ENCODE measurements at regions not wholly inside any gene's neighbourhood (a gene's known extent, or its start where the extent isn't known, plus 50 kb on each side); places are given as distances from the start of the nearest gene placed in this dataset.

DNA sequence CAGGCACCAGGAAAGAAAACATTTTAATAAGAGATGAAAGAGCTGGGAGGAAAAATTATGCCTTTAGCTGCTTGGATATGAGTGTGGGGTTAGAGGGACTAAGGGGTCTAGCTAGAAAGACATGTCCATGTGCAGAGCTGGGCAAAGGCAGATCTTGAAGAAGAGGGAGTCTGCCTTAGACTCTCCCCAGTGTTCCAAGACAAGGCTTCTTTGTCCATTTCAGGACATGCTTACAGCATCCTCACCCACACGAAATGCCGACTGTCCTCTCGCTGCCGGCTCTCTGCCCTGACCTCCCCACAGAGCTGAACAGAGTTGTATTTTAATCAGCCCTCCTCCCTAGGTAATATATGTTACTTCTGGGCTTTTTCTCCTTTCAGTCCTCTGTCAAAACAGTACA is 100.7 kb upstream of the ATP1B1 start:
- DNase-seq = no peak
- H3K4me3 Mint-ChIP-seq (ENCODE audit: unreplicated experiment) = no peak overlapping the region

DNA sequence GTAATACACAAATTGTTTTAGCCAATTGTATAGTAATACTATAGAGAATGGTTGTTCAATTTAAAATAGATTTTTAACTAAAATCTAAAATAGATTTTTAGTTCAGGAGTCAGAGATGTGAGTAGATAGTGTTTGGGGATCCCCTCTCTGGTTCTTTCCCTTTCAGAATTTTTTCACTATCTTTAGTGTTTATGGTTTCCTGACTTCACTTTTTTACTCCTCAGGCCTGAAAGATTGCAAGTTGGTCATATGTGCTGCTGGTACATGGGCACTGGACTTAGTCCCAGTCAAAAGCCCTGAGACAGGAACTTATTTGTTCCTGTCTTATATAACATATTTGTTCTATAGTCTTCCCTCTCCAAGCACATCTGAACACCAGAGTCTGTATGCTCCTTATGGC is 96.8 kb upstream of the ATP1B1 start:
- Mint-ChIP-seq H3K4me1 (ENCODE audit: low read depth, unreplicated experiment) (no peaks in the 10 kb centered on the region), H3K9me3 (ENCODE audit: unreplicated experiment) (no peaks in the 10 kb centered on the region), H3K27ac (ENCODE audit: unreplicated experiment) (no peak overlapping the region), H3K36me3 (ENCODE audit: unreplicated experiment) (no peaks in the 10 kb centered on the region), H3K27me3 (ENCODE audit: unreplicated experiment) (no peaks in the 10 kb centered on the region), H3K4me3 (ENCODE audit: unreplicated experiment) (no peak overlapping the region)
- DNase-seq = no peak
- TF ChIP-seq, protein P1, sequence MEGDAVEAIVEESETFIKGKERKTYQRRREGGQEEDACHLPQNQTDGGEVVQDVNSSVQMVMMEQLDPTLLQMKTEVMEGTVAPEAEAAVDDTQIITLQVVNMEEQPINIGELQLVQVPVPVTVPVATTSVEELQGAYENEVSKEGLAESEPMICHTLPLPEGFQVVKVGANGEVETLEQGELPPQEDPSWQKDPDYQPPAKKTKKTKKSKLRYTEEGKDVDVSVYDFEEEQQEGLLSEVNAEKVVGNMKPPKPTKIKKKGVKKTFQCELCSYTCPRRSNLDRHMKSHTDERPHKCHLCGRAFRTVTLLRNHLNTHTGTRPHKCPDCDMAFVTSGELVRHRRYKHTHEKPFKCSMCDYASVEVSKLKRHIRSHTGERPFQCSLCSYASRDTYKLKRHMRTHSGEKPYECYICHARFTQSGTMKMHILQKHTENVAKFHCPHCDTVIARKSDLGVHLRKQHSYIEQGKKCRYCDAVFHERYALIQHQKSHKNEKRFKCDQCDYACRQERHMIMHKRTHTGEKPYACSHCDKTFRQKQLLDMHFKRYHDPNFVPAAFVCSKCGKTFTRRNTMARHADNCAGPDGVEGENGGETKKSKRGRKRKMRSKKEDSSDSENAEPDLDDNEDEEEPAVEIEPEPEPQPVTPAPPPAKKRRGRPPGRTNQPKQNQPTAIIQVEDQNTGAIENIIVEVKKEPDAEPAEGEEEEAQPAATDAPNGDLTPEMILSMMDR (IDR thresholded peaks at IDR 0.05; ENCODE audit: partially characterized antibody, unreplicated experiment) = no peak

More for the DNA sequence above, 100.7 kb upstream of the ATP1B1 start:
- H3K9me3 Mint-ChIP-seq (ENCODE audit: unreplicated experiment) = no peaks in the 10 kb centered on the region
- no peaks in the 10 kb centered on the region for H3K27me3 Mint-ChIP-seq (ENCODE audit: unreplicated experiment)
- H3K36me3 Mint-ChIP-seq (ENCODE audit: unreplicated experiment) = no peaks in the 10 kb centered on the region
- H3K4me1 Mint-ChIP-seq (ENCODE audit: low read depth, unreplicated experiment) = no peaks in the 10 kb centered on the region
- TF ChIP-seq, protein P1 (IDR thresholded peaks at IDR 0.05; ENCODE audit: partially characterized antibody, unreplicated experiment) = no peak
- no peak overlapping the region for H3K27ac Mint-ChIP-seq (ENCODE audit: unreplicated experiment)

DNA sequence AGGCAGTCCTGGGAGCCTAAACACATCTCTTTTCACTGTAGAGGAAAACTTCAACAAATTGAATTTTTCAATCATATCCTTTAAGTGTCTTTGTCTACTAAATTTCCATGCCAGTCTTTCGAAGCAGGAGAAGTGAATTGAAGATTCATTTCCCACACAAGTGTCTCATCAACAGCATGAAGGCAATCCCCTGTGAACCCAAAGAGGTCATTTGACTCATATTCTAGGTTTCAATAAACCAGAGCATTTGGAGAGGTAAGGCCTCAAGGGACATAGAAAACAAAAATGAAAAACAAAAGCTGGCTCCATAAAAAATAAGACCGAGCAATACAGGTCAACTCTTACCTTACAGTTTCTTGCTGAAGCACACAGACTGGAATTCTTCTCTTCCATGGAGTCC is 94.1 kb upstream of the ATP1B1 start:
- Mint-ChIP-seq H3K4me3 (ENCODE audit: unreplicated experiment) (no peak overlapping the region), H3K36me3 (ENCODE audit: unreplicated experiment) (no peaks in the 10 kb centered on the region), H3K27me3 (ENCODE audit: unreplicated experiment) (peaks cover 3% of the 10 kb centered on the region), H3K9me3 (ENCODE audit: unreplicated experiment) (no peaks in the 10 kb centered on the region), H3K4me1 (ENCODE audit: low read depth, unreplicated experiment) (no peaks in the 10 kb centered on the region), H3K27ac (ENCODE audit: unreplicated experiment) (no peak overlapping the region)
- DNase-seq = no peak
- TF ChIP-seq, protein P1 (IDR thresholded peaks at IDR 0.05; ENCODE audit: partially characterized antibody, unreplicated experiment) = no peak

DNA sequence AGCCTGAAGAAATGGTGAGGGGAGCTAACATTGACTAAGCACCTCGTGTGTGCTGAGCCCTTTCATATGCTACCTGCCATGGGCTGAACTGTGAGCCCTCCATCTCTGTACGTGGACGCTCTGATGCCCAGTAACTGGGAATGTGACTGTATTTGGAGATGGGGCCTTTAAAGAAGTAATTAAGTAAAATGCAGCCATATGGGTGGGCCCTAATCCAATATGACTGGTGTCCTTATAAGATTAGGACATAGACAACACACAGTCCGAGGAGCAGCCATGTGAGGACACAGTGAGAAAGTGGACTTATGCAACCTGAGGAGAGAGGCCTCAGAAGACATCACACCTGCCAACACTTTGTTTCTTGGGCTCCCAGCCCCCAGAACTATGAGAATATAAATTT is 92.7 kb upstream of the ATP1B1 start:
- no peak for DNase-seq
- H3K36me3 Mint-ChIP-seq (ENCODE audit: unreplicated experiment) = no peaks in the 10 kb centered on the region
- TF ChIP-seq, protein P1 (IDR thresholded peaks at IDR 0.05; ENCODE audit: partially characterized antibody, unreplicated experiment) = no peak
- no peak overlapping the region for H3K4me3 Mint-ChIP-seq (ENCODE audit: unreplicated experiment)
- no peak overlapping the region for H3K27ac Mint-ChIP-seq (ENCODE audit: unreplicated experiment)
- H3K27me3 Mint-ChIP-seq (ENCODE audit: unreplicated experiment) = peaks cover 3% of the 10 kb centered on the region
- no peaks in the 10 kb centered on the region for H3K4me1 Mint-ChIP-seq (ENCODE audit: low read depth, unreplicated experiment)
- no peaks in the 10 kb centered on the region for H3K9me3 Mint-ChIP-seq (ENCODE audit: unreplicated experiment)

DNA sequence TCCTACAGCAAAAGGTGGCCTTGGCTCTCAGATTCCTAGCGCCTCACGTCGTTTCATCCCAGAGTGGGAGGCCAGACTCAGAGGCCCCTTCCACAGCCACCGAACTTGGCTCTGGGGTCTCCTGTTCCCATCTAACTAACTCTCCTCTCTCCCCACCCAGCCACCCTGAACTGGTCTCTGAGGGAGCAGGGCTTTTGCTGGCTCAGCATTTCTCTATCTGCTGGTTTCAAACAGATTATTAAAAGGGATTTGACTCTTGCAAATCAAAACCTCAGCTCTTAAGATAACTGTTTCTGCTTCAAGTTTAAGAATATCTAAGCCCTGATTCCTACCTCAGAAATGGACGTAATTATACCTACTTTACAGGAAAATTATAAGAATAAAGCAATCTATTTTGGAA is 91.0 kb upstream of the ATP1B1 start:
- Mint-ChIP-seq H3K4me3 (ENCODE audit: unreplicated experiment) (no peak overlapping the region), H3K27ac (ENCODE audit: unreplicated experiment) (no peak overlapping the region), H3K36me3 (ENCODE audit: unreplicated experiment) (no peaks in the 10 kb centered on the region), H3K9me3 (ENCODE audit: unreplicated experiment) (no peaks in the 10 kb centered on the region), H3K27me3 (ENCODE audit: unreplicated experiment) (peaks cover 3% of the 10 kb centered on the region), H3K4me1 (ENCODE audit: low read depth, unreplicated experiment) (no peaks in the 10 kb centered on the region)
- DNase-seq = no peak
- TF ChIP-seq, protein P1 (IDR thresholded peaks at IDR 0.05; ENCODE audit: partially characterized antibody, unreplicated experiment) = no peak

Data from glutamatergic neuron (in vitro differentiated cells).